ENCODE measurements at regions not wholly inside any gene's neighbourhood (a gene's known extent, or its start where the extent isn't known, plus 50 kb on each side); places are given as distances from the start of the nearest gene placed in this dataset.

GRCh38 chr13:106047859-106048258 is 487.6 kb downstream of the EFNB2 start:
- no peak for TF ChIP-seq CTCF (conservative IDR thresholded peaks at IDR 0.05; ENCODE audit: low read length)
- TF ChIP-seq EZH2phosphoT487 (IDR thresholded peaks at IDR 0.05; ENCODE audit: borderline replicate concordance, low read depth, low read length) = no peak
- H3K36me3 ChIP-seq (ENCODE audit: insufficient read depth, low read length) = no peaks in the 10 kb centered on the region
- intact Hi-C loops (cut with micrococcal nuclease; ENCODE audit: unreplicated experiment) = no loop called here
- no peak overlapping the region for H3K4me2 ChIP-seq (ENCODE audit: low read length)
- POLR2A ChIA-PET = no interaction called here
- no peaks in the 10 kb centered on the region for H3K4me1 ChIP-seq (ENCODE audit: insufficient read depth, low read length, poor library complexity, severe bottlenecking)
- no peak overlapping the region for H3K27ac ChIP-seq (ENCODE audit: low read depth, low read length, poor library complexity, severe bottlenecking)
- BruUV-seq (replicated peaks) = no TSS peak
- no peaks in the 10 kb centered on the region for H3K79me2 ChIP-seq (ENCODE audit: insufficient read depth, low read depth, low read length)
- H3K9me3 ChIP-seq (ENCODE audit: low read length) = no peaks in the 10 kb centered on the region
- H2AFZ ChIP-seq (ENCODE audit: low read length) = no peak overlapping the region
- H4K20me1 ChIP-seq (ENCODE audit: insufficient read depth, low read length) = no peaks in the 10 kb centered on the region
- H3K4me3 ChIP-seq (ENCODE audit: low read depth, low read length, poor library complexity, severe bottlenecking) = no peak overlapping the region
- H3K9me2 ChIP-seq (ENCODE audit: insufficient read depth, low read length) = no peaks in the 10 kb centered on the region
- CTCF ChIA-PET (ENCODE audit: unreplicated experiment) = no interaction called here
- no peak for DNase-seq (ENCODE audit: low spot score)

DNA sequence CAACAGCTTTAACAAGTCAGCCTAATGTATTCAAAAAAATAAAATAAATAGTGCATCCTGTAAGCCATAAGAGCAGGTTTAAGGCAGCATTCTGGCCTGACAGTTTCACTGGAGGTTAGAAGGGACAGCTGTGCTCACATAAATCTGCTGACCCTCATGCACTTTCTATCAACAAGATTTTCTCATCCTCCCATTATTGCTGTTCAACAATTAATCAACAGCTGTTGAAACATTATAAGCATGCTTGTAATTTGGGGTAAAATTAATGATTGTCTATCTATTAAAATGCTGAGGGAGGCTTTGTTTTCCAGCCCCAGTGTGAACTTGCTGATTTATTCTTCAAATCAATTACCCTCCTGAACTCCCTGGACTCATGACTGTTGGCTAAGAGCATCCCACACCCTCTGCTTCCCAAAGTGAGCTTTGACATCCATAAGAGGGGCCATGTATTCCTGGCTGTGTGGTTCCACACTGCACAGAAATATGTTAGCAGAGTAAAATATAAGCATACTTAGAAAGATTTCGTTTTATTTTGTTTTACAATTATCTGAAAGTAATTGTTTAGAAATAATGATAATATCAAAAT is 492.4 kb downstream of the EFNB2 start:
- Histone ChIP-seq H3K4me3 (ENCODE audit: low read depth, low read length, poor library complexity, severe bottlenecking) (no peak overlapping the region), H2AFZ (ENCODE audit: low read length) (no peak overlapping the region)
- BruUV-seq (replicated peaks) = no TSS peak

More for the DNA sequence above, 492.4 kb downstream of the EFNB2 start:
- Histone ChIP-seq H3K4me2 (ENCODE audit: low read length) (no peak overlapping the region), H3K79me2 (ENCODE audit: insufficient read depth, low read depth, low read length) (no peaks in the 10 kb centered on the region), H3K27ac (ENCODE audit: low read depth, low read length, poor library complexity, severe bottlenecking) (no peak overlapping the region), H4K20me1 (ENCODE audit: insufficient read depth, low read length) (no peaks in the 10 kb centered on the region), H3K4me1 (ENCODE audit: insufficient read depth, low read length, poor library complexity, severe bottlenecking) (no peaks in the 10 kb centered on the region), H3K9me3 (ENCODE audit: low read length) (no peaks in the 10 kb centered on the region), H3K9me2 (ENCODE audit: insufficient read depth, low read length) (no peaks in the 10 kb centered on the region), H3K36me3 (ENCODE audit: insufficient read depth, low read length) (no peaks in the 10 kb centered on the region)
- intact Hi-C loops (cut with micrococcal nuclease; ENCODE audit: unreplicated experiment) = no loop called here
- DNase-seq (ENCODE audit: low spot score) = no peak
- ChIA-PET CTCF (ENCODE audit: unreplicated experiment) (no interaction called here), POLR2A (no interaction called here)
- TF ChIP-seq EZH2phosphoT487 (IDR thresholded peaks at IDR 0.05; ENCODE audit: borderline replicate concordance, low read depth, low read length) (no peak), CTCF (conservative IDR thresholded peaks at IDR 0.05; ENCODE audit: low read length) (no peak)

Measured in OCI-LY7 (cell line).